CD4-positive, alpha-beta T cell treated with Interleukin-15 for 4 hours (primary cell): ENCODE measurements at regions not wholly inside any gene's neighbourhood (a gene's known extent, or its start where the extent isn't known, plus 50 kb on each side); places are given as distances from the start of the nearest gene placed in this dataset.

Source experiments
- DNase-seq: peaks from one replicate; pipeline ENCODE4 v3.0.0-alpha.2; 2020; ENCODE audit warnings: low spot score

GRCh38 chr6:113570161-113570560 is 287.0 kb upstream of the MARCKS start:
- DNase-seq, result no peak

GRCh38 chr6:113570641-113571040 is 286.5 kb upstream of the MARCKS start:
- DNase-seq, result no peak

DNA sequence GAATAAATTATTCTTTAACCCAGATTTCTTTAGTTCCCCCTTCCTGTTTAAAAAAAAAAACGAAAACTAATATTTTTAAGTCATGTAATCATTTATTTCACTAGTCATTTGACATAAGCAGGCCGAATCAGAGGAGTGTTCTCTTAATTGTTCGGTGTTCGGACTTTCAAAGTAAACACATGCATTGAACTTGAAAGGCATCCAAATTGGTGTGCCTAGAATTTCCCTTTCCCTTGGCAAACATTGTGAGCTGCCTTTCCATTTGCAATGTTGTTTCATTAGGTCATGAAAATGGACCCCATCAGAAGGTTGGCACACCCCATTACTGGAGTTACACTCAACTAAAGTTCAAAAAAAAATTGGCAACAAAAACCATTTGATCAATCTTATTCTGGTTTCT is 283.0 kb upstream of the MARCKS start:
- DNase-seq, result no peak

GRCh38 chr6:113576310-113576709 is 280.8 kb upstream of the MARCKS start:
- DNase-seq, result no peak

DNA sequence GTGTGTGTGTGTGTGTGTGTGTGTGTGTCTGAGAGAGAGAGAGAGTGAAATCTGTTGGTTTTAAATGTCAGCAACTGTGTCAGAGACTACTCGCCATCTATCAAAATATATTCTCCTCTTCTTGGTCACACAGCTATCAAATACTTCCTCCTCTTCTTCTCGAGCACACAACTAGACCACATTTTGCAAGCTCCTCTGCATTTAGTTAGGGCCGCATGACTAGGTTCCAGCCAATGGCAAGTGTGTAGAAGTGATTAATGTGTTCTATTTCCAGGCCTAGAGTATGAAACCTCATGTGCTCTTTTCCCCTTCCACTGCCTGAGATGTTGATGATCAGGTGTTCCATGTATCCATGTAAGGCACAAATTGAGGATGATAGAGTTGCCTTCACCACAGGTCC is 278.5 kb upstream of the MARCKS start:
- DNase-seq, result no peak

GRCh38 chr6:113584767-113585166 is 272.4 kb upstream of the MARCKS start:
- no peak for DNase-seq

- DNase-seq, result no peak
These were observed 271.9 kb upstream of the MARCKS start for GRCh38 chr6:113585246-113585645.

GRCh38 chr6:113586413-113587077 is 270.6 kb upstream of the MARCKS start:
- DNase-seq, result no peak

DNA sequence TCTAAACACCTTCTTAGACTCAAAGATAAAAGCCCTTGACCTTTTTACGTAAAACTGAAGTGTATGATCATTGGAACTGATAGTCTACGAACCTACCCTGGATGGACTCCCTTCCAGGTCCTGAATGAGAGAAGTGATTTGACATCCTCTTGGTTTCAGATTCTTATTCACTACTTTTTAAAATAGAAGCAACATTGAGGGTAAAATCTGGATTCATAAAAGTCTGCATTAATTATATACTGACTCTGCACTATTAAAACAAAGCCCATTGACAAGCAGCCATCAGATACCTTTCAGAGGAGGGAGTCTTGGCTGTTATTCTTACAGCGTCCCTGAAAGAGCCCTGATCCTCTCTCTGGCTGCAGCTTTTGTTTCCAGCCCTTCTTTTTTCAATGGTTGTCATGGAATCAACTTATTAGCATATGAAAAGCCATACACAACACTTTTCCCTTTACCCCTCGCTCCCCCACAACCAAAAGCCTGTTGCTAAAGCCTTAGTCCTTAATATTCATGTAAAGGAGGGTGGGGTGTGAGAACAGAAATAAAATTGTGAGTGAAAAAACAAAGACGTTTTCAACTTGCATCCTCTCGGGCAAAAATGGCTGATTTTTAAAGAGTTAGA is 270.0 kb upstream of the MARCKS start:
- no peak for DNase-seq

GRCh38 chr6:113588646-113589045 is 268.5 kb upstream of the MARCKS start:
- no peak for DNase-seq

GRCh38 chr6:113591896-113592827 is 265.0 kb upstream of the MARCKS start:
- DNase-seq, result no peak

DNA sequence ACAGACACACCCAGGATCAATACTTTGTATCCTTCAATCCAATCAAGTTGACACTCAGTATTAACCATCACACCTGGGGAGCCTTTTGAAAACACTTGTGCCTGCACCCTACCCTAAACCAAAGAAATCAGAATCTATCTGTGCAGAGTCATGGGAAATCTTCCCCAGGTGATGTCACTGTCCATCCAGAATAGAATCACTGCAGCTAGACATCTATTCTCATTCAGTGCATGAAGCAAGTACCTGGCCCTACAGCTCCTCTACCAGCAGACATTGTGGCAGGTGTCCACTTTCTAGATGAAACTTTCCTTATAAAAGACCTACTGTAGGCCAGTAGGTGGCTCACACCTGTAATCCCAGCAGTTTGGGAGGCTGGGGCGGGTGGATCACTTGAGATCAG is 262.4 kb upstream of the MARCKS start:
- DNase-seq, result no peak

- DNase-seq, result no peak
These were observed 261.2 kb upstream of the MARCKS start for GRCh38 chr6:113595911-113596376.

GRCh38 chr6:113596387-113597230 is 260.5 kb upstream of the MARCKS start:
- no peak for DNase-seq

GRCh38 chr6:113597231-113597583 is 259.9 kb upstream of the MARCKS start:
- DNase-seq, result no peak

GRCh38 chr6:113598786-113599185 is 258.4 kb upstream of the MARCKS start:
- DNase-seq, result no peak

- DNase-seq, result no peak
These were observed 257.7 kb upstream of the MARCKS start for GRCh38 chr6:113599444-113599843.

DNA sequence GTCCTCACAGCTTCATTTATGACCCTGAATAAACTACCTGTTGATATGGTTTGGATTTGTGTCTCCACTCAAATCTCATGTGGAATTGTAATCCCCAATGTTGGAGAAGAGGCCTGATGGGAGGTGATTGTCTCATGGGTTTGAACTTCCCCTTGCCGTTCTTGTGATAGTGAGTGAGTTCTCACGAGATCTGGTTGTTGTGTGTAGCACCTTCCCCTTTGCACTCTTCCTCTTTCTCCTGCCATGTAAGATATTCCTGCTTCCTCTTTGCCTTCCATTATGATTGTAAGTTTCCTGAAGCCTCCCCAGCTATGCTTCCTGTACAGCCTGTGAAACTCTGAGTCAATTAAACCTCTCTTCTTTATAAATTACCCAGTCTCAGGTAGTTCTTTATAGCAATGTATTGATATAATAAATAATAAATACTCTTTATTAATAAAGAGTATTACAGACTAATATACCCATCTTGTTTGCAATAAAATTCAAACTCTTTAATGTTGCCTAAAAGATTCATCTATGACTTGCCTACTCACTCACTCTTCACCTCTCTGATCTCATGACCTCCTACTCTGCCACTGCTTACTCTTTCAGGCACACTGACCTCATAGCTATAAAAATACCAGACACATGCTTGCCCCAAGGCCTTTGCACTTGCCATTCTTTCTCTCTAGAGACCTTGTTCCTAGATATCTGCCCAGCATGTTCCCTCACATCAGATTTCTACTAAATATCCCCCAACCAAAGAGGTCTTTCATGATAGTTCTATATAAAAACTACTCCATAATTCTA is 256.4 kb upstream of the MARCKS start:
- no peak for DNase-seq

- DNase-seq, result no peak
These were observed 249.2 kb upstream of the MARCKS start for GRCh38 chr6:113607821-113608545.

DNA sequence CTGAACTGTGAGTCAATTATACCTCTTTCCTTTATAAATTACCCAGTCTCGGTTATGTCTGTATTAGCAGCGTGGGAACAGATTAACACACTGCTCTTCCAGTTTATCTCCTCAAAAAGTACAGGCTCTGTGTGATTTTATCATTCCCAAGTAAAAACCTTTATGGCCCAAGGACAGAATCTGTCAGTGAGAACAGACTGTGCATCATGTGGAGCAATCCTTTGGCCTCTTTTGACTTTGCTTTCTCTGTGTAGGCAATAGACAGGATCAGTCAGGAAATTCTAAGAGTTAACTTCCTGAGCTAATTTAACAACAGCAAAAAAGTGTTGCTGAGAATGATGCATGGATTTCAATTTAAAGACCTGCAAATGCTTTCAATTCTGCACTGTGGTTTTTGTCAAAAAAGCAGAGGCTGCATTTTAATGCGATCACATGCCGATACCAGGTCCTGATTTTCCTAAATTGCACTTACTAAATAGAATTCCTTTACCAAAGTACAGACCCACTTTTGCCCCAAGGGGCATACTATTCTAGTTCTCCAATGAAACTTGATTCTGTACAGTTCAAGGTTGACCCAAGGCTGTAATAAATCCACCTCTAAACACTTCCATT is 246.7 kb upstream of the MARCKS start:
- no peak for DNase-seq
